SK-N-SH treated with all-trans-retinoic acid at 6 μM for 48 hours (cell line): ENCODE measurements at regions not wholly inside any gene's neighbourhood (a gene's known extent, or its start where the extent isn't known, plus 50 kb on each side); places are given as distances from the start of the nearest gene placed in this dataset.

Source experiments
- ATAC-seq: fragments of 200-7000 bp; cut with Tn5 transposase; 3 replicates; pipeline ENCODE4 v1.9.1; 2020; ENCODE audit warnings: mild to moderate bottlenecking, moderate library complexity
- ARNTL ChIP-seq: fragments of 450-650 bp; formaldehyde crosslinking; IDR thresholded peaks from 2 replicates; pipeline ENCODE4 v1.5.0; 2020; ENCODE audit warnings: low read depth, mild to moderate bottlenecking, moderate library complexity, borderline replicate concordance
- BACH2 ChIP-seq: fragments of 250-450 bp; sonication (Bioruptor Pico); IDR thresholded peaks from 2 replicates; pipeline ENCODE4 v1.9.0; 2021; ENCODE audit warnings: mild to moderate bottlenecking, borderline replicate concordance
- CSDC2 ChIP-seq: fragments of 250-450 bp; sonication (Bioruptor Pico); IDR thresholded peaks from 2 replicates; pipeline ENCODE4 v1.5.0; 2020; ENCODE audit warnings: mild to moderate bottlenecking, moderate library complexity
- ESRRG ChIP-seq: fragments of 250-450 bp; sonication (Bioruptor Pico); IDR thresholded peaks from 2 replicates; pipeline ENCODE4 v1.6.1; 2021; ENCODE audit warnings: mild to moderate bottlenecking
- GLIS3 ChIP-seq: fragments of 250-450 bp; sonication (Bioruptor Pico); IDR thresholded peaks from 2 replicates; pipeline ENCODE4 v1.5.0; 2020; ENCODE audit warnings: mild to moderate bottlenecking, moderate library complexity
- ISL1 ChIP-seq: fragments of 250-450 bp; sonication (Bioruptor Pico); IDR thresholded peaks from 2 replicates; pipeline ENCODE4 v2.1.2; 2022; ENCODE audit warnings: mild to moderate bottlenecking, moderate library complexity
- OSR1 ChIP-seq: fragments of 250-450 bp; sonication (Bioruptor Pico); IDR thresholded peaks from 2 replicates; pipeline ENCODE4 v1.8.0; 2022; ENCODE audit warnings: moderate library complexity, mild to moderate bottlenecking, inconsistent platforms
- PPARA ChIP-seq: fragments of 250-450 bp; sonication (Bioruptor Pico); IDR thresholded peaks from 2 replicates; pipeline ENCODE4 v1.5.0; 2020; ENCODE audit warnings: mild to moderate bottlenecking, borderline replicate concordance
- RARB ChIP-seq: fragments of 250-450 bp; sonication (Bioruptor Pico); IDR thresholded peaks from 2 replicates; pipeline ENCODE4 v1.8.0; 2021; ENCODE audit warnings: mild to moderate bottlenecking, moderate library complexity
- SNAI2 ChIP-seq: fragments of 250-450 bp; sonication (Bioruptor Pico); IDR thresholded peaks from 2 replicates; pipeline ENCODE4 v1.5.0; 2020; ENCODE audit warnings: mild to moderate bottlenecking, moderate library complexity
- TCF4 ChIP-seq: fragments of 250-450 bp; sonication (Bioruptor Pico); IDR thresholded peaks from 2 replicates; pipeline ENCODE4 v1.8.0; 2021; ENCODE audit warnings: mild to moderate bottlenecking, moderate library complexity, borderline replicate concordance
- ZC3H10 ChIP-seq: fragments of 250-450 bp; sonication (Bioruptor Pico); IDR thresholded peaks from 2 replicates; pipeline ENCODE4 v1.5.1; 2021; ENCODE audit warnings: mild to moderate bottlenecking, moderate library complexity
- ZFP3 ChIP-seq: fragments of 250-450 bp; sonication (Bioruptor Pico); IDR thresholded peaks from 2 replicates; pipeline ENCODE4 v1.5.0; 2020; ENCODE audit warnings: mild to moderate bottlenecking, moderate library complexity
- ZNF565 ChIP-seq: fragments of 450-650 bp; formaldehyde crosslinking; conservative IDR thresholded peaks from 2 replicates; pipeline ENCODE4 v1.5.0; 2020; ENCODE audit warnings: low read depth, mild to moderate bottlenecking, moderate library complexity
- ZNF70 ChIP-seq: fragments of 450-650 bp; formaldehyde crosslinking; IDR thresholded peaks from 2 replicates; pipeline ENCODE4 v1.5.0; 2020; ENCODE audit warnings: mild to moderate bottlenecking, moderate library complexity
- ZNF8 ChIP-seq: fragments of 450-650 bp; formaldehyde crosslinking; IDR thresholded peaks from 2 replicates; pipeline ENCODE4 v1.5.0; 2020; ENCODE audit warnings: mild to moderate bottlenecking, moderate library complexity
- TF ChIP-seq, protein P1 (sequence below): fragments of 250-450 bp; sonication (Bioruptor Pico); IDR thresholded peaks from 2 replicates; pipeline ENCODE4 v1.8.0; 2020; ENCODE audit warnings: mild to moderate bottlenecking, moderate library complexity, borderline replicate concordance
- TF ChIP-seq, protein P2 (sequence below): fragments of 250-450 bp; sonication (Bioruptor Pico); IDR thresholded peaks from 2 replicates; pipeline ENCODE4 v1.5.1; 2020; ENCODE audit warnings: low read depth, mild to moderate bottlenecking, moderate library complexity
- TF ChIP-seq, protein P3 (sequence below): fragments of 250-450 bp; sonication (Bioruptor Pico); IDR thresholded peaks from 2 replicates; pipeline ENCODE4 v1.5.0; 2020; ENCODE audit warnings: mild to moderate bottlenecking, moderate library complexity

DNA sequence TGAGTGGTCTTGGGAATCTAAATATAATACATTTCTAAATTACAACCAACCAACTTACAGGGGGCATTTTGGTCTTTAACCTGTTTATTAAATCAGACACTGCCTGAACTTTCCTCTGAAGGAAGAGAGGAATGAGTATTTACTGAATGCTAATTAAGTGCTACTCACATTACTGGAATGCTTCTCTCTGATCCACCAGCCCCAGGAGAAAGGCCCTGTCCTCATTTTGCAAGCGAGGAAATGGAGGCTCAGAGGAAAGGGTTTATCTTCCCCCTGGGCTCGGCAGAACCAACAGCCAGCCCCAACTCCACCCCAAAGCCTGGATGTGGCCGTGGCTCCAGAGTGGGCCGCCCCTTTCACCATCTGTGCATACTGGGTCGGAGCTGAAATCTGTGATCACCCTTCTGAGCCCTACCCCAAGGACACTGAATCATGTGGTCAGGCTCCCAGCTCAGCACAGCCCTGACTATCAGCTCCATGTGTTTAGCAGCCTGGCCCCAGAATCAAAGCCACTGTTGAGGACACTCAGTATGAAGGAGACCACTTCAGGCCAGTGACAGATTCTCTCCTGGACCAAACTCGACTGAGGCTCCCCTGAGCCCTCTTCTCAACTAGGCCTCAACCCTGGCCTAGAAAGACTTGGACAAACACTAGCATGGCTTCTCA, 56.7 kb upstream of the ENPP6 start (continued):
- TF ChIP-seq ZFP3 (CRISPR knock-in tag) = no peak
- TF ChIP-seq ISL1 (CRISPR knock-in tag) = no peak
- no peak for TF ChIP-seq CSDC2 (CRISPR knock-in tag)
- TF ChIP-seq, protein P1, sequence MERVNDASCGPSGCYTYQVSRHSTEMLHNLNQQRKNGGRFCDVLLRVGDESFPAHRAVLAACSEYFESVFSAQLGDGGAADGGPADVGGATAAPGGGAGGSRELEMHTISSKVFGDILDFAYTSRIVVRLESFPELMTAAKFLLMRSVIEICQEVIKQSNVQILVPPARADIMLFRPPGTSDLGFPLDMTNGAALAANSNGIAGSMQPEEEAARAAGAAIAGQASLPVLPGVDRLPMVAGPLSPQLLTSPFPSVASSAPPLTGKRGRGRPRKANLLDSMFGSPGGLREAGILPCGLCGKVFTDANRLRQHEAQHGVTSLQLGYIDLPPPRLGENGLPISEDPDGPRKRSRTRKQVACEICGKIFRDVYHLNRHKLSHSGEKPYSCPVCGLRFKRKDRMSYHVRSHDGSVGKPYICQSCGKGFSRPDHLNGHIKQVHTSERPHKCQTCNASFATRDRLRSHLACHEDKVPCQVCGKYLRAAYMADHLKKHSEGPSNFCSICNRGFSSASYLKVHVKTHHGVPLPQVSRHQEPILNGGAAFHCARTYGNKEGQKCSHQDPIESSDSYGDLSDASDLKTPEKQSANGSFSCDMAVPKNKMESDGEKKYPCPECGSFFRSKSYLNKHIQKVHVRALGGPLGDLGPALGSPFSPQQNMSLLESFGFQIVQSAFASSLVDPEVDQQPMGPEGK (CRISPR knock-in tag) = no peak
- no peak for TF ChIP-seq ZNF8 (CRISPR knock-in tag)
- TF ChIP-seq ESRRG (CRISPR knock-in tag) = no peak
- TF ChIP-seq ZNF70 (CRISPR knock-in tag) = no peak
- no peak for TF ChIP-seq OSR1 (CRISPR knock-in tag)

DNA sequence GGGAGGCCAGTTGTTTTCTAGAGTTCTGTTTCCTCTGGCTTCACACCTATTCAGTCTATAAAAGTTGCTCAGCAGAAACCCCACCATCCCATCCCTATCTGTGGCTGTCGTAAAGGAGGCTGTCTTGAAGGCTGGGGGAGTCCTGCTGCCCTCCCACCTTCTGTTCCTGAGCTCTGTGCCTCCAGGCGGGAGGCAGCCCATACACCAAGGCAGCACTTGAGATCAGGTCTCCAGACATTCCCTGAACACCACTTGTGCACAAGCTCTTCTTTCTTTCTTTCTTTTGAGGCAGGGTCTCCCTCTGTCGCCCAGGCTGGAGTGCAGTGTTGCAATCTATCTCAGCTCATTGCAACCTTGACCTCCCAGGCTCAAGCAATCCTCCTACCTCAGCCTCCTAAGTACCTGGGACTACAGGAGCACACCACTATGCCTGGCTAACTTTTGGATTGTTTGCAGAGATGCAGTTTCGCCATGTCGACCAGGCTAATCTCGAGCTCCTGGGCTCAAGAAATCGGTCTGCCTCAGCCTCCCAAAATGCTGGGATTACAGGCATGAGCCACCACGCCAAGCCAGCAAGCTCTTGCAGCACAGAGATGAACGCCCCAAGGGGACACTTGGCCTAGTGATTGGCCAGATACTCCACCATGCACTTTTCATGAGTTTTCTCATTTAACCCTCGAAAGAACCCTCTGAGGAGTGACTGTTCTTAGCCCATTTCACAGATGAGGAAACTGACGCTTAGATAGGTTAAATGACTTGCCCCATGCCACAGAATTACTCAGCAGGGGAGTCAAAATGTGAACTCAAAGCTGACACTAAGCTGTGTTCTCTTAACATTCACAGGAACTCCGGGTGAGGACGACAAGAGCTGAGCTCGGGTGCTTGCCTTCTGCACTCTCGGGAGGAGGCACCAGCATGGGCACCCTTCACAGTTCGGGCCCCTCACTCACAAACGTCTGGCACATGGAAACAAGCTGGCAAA, 55.8 kb upstream of the ENPP6 start:
- ATAC-seq = no peak
- TF ChIP-seq OSR1 (CRISPR knock-in tag) = no peak
- TF ChIP-seq TCF4 (CRISPR knock-in tag) = no peak
- TF ChIP-seq, protein P2, sequence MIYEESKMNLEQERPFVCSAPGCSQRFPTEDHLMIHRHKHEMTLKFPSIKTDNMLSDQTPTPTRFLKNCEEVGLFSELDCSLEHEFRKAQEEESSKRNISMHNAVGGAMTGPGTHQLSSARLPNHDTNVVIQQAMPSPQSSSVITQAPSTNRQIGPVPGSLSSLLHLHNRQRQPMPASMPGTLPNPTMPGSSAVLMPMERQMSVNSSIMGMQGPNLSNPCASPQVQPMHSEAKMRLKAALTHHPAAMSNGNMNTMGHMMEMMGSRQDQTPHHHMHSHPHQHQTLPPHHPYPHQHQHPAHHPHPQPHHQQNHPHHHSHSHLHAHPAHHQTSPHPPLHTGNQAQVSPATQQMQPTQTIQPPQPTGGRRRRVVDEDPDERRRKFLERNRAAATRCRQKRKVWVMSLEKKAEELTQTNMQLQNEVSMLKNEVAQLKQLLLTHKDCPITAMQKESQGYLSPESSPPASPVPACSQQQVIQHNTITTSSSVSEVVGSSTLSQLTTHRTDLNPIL = no peak
- no peak for TF ChIP-seq PPARA (CRISPR knock-in tag)

DNA sequence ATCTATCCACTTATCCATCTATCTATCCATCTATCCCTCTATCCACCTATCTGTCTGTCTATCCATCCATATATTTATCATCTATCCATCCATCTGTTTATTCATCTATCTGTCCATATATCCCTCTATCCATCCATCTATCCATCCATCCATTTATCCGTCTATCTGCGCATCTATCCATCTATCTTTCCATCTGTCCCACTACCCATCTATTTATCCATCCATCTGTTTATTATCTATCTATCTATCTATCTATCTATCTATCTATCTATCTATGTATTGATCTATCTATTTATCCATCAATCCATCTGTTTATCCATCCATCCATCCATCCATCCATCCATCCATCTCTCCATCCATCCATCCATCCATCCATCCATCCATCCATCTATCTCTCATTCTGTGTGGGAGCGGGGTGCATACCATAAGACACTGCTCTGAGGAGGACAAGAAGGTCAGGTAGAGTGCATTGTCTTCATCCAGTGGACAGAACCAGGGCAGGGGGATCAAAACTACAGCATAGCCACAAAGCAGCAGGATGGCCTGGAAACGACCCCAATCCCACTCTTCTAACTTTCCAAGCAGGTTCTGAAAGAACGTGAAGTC, 53.2 kb upstream of the ENPP6 start:
- no peak for ATAC-seq

DNA sequence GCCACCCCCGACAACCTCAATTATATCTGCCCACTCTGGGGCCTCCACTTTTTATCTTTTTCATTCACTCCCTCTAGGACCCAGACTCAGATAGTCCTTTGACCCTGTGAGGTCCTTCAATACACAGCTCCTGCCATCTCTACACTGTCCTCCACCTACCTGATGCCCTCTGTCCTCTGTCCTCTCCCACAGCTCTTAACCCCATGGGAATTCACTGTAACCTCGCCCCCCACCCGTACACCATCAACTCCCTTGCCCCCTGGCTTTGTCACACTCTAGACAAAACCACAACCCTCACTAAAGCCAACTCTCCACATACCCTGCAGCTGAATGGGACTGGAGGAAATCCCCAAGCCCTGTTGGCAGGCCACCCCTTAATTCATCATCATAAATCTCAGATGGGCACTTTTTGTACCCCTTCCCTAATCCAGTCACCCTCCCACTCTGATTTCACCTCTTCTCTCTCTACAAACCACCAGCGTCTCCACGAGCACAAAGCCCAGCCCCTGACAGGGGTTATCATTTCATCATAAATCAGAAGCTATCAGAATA, 52.3 kb upstream of the ENPP6 start:
- no peak for ATAC-seq
- TF ChIP-seq ZNF565 = no peak
- no peak for TF ChIP-seq PPARA (CRISPR knock-in tag)
- no peak for TF ChIP-seq ISL1 (CRISPR knock-in tag)

More for the DNA sequence above, 53.2 kb upstream of the ENPP6 start:
- TF ChIP-seq, protein P2 = no peak
- no peak for TF ChIP-seq ZNF565
- TF ChIP-seq PPARA (CRISPR knock-in tag) = no peak
- TF ChIP-seq BACH2 (CRISPR knock-in tag) = no peak
- TF ChIP-seq, all 23 proteins: peak for 0

DNA sequence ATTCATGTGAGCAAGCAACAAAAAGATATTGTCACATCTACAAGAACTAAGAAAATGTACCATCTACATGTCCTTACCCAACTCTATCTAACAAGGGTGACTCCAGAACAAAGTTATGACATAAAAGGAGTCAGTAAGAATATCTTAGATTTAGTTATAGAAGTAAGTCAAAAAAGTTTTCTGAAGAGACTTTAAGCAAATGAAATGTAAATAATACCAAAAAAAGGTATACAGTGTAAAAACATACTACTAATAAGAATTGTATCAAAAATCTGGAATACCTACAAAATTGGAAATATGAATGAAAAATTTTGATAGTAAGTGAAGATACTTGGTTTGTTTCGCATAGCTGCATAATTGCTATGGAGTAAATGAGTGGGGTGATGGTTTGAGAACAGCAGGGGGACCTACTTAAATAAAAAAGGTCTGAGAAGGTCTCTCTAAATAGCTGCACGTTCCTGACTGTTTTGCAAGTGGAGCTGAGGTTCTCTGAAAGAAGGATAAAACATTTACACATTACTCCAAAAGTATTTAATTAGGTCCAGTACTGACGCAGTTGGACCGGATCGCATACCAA, 51.0 kb upstream of the ENPP6 start:
- 0 out of 3 replicates have a peak, but pooled peaks have one; percentile 17 for ATAC-seq
- TF ChIP-seq OSR1 (CRISPR knock-in tag) (no peak), ISL1 (CRISPR knock-in tag) (no peak), ZC3H10 (CRISPR knock-in tag) (no peak), CSDC2 (CRISPR knock-in tag) (no peak), ARNTL (no peak), RARB (no peak), BACH2 (CRISPR knock-in tag) (no peak), SNAI2 (CRISPR knock-in tag) (no peak), GLIS3 (CRISPR knock-in tag) (no peak), ZFP3 (CRISPR knock-in tag) (no peak), ZNF70 (CRISPR knock-in tag) (no peak)
- TF ChIP-seq, protein P2 = no peak
- TF ChIP-seq, protein P1 (CRISPR knock-in tag) = no peak
- TF ChIP-seq, protein P3, sequence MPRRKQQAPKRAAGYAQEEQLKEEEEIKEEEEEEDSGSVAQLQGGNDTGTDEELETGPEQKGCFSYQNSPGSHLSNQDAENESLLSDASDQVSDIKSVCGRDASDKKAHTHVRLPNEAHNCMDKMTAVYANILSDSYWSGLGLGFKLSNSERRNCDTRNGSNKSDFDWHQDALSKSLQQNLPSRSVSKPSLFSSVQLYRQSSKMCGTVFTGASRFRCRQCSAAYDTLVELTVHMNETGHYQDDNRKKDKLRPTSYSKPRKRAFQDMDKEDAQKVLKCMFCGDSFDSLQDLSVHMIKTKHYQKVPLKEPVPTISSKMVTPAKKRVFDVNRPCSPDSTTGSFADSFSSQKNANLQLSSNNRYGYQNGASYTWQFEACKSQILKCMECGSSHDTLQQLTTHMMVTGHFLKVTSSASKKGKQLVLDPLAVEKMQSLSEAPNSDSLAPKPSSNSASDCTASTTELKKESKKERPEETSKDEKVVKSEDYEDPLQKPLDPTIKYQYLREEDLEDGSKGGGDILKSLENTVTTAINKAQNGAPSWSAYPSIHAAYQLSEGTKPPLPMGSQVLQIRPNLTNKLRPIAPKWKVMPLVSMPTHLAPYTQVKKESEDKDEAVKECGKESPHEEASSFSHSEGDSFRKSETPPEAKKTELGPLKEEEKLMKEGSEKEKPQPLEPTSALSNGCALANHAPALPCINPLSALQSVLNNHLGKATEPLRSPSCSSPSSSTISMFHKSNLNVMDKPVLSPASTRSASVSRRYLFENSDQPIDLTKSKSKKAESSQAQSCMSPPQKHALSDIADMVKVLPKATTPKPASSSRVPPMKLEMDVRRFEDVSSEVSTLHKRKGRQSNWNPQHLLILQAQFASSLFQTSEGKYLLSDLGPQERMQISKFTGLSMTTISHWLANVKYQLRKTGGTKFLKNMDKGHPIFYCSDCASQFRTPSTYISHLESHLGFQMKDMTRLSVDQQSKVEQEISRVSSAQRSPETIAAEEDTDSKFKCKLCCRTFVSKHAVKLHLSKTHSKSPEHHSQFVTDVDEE (CRISPR knock-in tag) = no peak
